Ishikawa (cell line): ENCODE measurements at regions not wholly inside any gene's neighbourhood (a gene's known extent, or its start where the extent isn't known, plus 50 kb on each side); places are given as distances from the start of the nearest gene placed in this dataset.

Experiments used
- EGR1 ChIP-seq: IDR thresholded peaks from 2 replicates; pipeline ENCODE4 v1.6.1; 2012
- MAX ChIP-seq: IDR thresholded peaks from 2 replicates; pipeline ENCODE4 v1.6.1; 2012
- TCF12 ChIP-seq: IDR thresholded peaks from 2 replicates; pipeline ENCODE4 v1.6.1; 2012; ENCODE audit warnings: low read depth

DNA sequence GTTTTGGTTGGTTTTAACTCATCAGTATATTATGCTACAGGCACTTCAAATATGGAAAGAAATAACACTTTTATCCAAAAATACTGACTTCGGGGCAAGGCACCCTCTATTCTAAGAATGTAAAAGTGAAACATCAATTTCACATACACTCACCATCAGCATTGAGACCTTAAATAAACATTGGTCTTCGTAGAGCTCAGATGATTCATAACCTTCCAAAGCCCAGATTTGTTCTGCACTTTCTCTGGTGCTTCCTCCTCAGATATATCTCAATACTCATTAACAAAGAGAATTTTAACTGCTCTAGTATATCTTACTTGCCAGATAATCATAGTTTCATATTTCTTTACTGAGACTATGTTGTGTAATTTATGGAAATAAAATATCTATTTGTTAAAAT lies 794.3 kb downstream of the LIG4 start:
- TF ChIP-seq TCF12 (no peak), EGR1 (no peak), MAX (no peak)
